ENCODE measurements at regions not wholly inside any gene's neighbourhood (a gene's known extent, or its start where the extent isn't known, plus 50 kb on each side); places are given as distances from the start of the nearest gene placed in this dataset.

DNA sequence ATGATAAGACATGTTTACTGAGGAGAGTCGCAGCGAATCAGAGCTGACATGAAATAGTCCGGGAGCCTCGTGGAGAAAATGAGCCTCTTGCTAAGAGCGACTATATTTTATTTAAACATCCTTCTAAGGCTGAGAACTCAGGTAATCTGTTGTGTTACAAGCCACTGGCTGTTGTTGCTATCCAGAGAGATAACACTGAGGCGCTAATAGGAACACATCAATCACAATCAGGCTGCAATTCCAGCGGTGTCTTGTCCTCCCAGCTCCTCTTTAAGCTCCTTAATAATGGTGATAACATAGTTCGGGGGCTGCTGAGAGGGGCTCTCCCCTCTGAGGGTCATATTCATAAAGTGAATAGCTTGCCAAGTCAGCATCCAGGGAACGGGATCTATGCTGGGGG is 95.1 kb downstream of the INSIG2 start:
- SMC1A ChIA-PET (ENCODE audit: uncharacterized antibody, unreplicated experiment) = interaction anchor here (1.1 kb wide), 1 partner anchor 137 kb away, joined by 6 read pairs; no protein-coding TSS in a partner anchor
- no peak for ATAC-seq
- POLR2A ChIA-PET = no interaction called here
- TF ChIP-seq WRNIP1 (IDR thresholded peaks at IDR 0.05; ENCODE audit: borderline replicate concordance, low read depth, low read length) (no peak), EED (IDR thresholded peaks at IDR 0.05; ENCODE audit: low read depth) (no peak), EZH2 (IDR thresholded peaks at IDR 0.05; ENCODE audit: borderline replicate concordance, control insufficient read depth, low read depth, low read length) (no peak), KLF5 (IDR thresholded peaks at IDR 0.05; ENCODE audit: partially characterized antibody) (no peak), SUZ12 (IDR thresholded peaks at IDR 0.05; ENCODE audit: unreplicated experiment) (no peak), DPF2 (IDR thresholded peaks at IDR 0.05) (no peak), NFXL1 (IDR thresholded peaks at IDR 0.05; ENCODE audit: borderline replicate concordance) (no peak), SPI1 (IDR thresholded peaks at IDR 0.05; ENCODE audit: borderline replicate concordance, insufficient read depth, low read depth, low read length) (no peak), KDM1A (IDR thresholded peaks at IDR 0.05; ENCODE audit: borderline replicate concordance) (no peak), LARP7 (IDR thresholded peaks at IDR 0.05) (no peak), TCF3 (IDR thresholded peaks at IDR 0.05; ENCODE audit: borderline replicate concordance, insufficient read depth, low read depth, low read length) (no peak), TBL1XR1 (IDR thresholded peaks at IDR 0.05; ENCODE audit: low read depth, low read length) (no peak), FOS (IDR thresholded peaks at IDR 0.05; ENCODE audit: borderline replicate concordance, extremely low read depth, insufficient read length) (no peak), ATF7 (IDR thresholded peaks at IDR 0.05; ENCODE audit: low read depth) (no peak)
- TF ChIP-seq, protein P1, sequence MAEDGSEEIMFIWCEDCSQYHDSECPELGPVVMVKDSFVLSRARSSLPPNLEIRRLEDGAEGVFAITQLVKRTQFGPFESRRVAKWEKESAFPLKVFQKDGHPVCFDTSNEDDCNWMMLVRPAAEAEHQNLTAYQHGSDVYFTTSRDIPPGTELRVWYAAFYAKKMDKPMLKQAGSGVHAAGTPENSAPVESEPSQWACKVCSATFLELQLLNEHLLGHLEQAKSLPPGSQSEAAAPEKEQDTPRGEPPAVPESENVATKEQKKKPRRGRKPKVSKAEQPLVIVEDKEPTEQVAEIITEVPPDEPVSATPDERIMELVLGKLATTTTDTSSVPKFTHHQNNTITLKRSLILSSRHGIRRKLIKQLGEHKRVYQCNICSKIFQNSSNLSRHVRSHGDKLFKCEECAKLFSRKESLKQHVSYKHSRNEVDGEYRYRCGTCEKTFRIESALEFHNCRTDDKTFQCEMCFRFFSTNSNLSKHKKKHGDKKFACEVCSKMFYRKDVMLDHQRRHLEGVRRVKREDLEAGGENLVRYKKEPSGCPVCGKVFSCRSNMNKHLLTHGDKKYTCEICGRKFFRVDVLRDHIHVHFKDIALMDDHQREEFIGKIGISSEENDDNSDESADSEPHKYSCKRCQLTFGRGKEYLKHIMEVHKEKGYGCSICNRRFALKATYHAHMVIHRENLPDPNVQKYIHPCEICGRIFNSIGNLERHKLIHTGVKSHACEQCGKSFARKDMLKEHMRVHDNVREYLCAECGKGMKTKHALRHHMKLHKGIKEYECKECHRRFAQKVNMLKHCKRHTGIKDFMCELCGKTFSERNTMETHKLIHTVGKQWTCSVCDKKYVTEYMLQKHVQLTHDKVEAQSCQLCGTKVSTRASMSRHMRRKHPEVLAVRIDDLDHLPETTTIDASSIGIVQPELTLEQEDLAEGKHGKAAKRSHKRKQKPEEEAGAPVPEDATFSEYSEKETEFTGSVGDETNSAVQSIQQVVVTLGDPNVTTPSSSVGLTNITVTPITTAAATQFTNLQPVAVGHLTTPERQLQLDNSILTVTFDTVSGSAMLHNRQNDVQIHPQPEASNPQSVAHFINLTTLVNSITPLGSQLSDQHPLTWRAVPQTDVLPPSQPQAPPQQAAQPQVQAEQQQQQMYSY (CRISPR knock-in tag; IDR thresholded peaks at IDR 0.05) = no peak
- TF ChIP-seq, protein P2, sequence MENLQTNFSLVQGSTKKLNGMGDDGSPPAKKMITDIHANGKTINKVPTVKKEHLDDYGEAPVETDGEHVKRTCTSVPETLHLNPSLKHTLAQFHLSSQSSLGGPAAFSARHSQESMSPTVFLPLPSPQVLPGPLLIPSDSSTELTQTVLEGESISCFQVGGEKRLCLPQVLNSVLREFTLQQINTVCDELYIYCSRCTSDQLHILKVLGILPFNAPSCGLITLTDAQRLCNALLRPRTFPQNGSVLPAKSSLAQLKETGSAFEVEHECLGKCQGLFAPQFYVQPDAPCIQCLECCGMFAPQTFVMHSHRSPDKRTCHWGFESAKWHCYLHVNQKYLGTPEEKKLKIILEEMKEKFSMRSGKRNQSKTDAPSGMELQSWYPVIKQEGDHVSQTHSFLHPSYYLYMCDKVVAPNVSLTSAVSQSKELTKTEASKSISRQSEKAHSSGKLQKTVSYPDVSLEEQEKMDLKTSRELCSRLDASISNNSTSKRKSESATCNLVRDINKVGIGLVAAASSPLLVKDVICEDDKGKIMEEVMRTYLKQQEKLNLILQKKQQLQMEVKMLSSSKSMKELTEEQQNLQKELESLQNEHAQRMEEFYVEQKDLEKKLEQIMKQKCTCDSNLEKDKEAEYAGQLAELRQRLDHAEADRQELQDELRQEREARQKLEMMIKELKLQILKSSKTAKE (IDR thresholded peaks at IDR 0.05; ENCODE audit: low read depth, poor library complexity, severe bottlenecking) = no peak
- TF ChIP-seq, protein P3, sequence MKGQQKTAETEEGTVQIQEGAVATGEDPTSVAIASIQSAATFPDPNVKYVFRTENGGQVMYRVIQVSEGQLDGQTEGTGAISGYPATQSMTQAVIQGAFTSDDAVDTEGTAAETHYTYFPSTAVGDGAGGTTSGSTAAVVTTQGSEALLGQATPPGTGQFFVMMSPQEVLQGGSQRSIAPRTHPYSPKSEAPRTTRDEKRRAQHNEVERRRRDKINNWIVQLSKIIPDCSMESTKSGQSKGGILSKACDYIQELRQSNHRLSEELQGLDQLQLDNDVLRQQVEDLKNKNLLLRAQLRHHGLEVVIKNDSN (IDR thresholded peaks at IDR 0.05; ENCODE audit: borderline replicate concordance, extremely low read length, insufficient read depth, low read depth, low read length) = no peak

More for the DNA sequence above, 95.1 kb downstream of the INSIG2 start:
- no peak overlapping the region for H3K9ac ChIP-seq (ENCODE audit: control insufficient read depth, insufficient read depth, low read length)
- in situ Hi-C loops (cut with MboI) (no loop called here), intact Hi-C loops (cut with micrococcal nuclease; ENCODE audit: unreplicated experiment) (no loop called here)
- H2AFZ ChIP-seq (ENCODE audit: control insufficient read depth, low read depth, low read length) = no peak overlapping the region
- no peak overlapping the region for H3K27ac ChIP-seq (ENCODE audit: control insufficient read depth, insufficient read depth)
- BruUV-seq (replicated peaks) = no TSS peak
- RAD21 ChIA-PET (ENCODE audit: unreplicated experiment) = interaction anchor here (0.6 kb wide), 2 partner anchors 83 to 137 kb away, joined by 3 to 4 read pairs; no protein-coding TSS in a partner anchor
- H3K36me3 ChIP-seq (ENCODE audit: control insufficient read depth in 2 of 2, insufficient read depth in 2 of 2, low read length in 1 of 2) = no peaks in the 10 kb centered on the region
- WGBS (ENCODE audit: insufficient coverage, insufficient replicate concordance, low lambda C conversion rate, missing lambda C conversion rate) = 84% methylated on average over 9 of the region's 9 CpGs
- H3K27me3 ChIP-seq (replicated peaks in 1 of 2; ENCODE audit: control insufficient read depth in 2 of 2, insufficient read depth in 2 of 2, low read length in 1 of 2) = no peaks in the 10 kb centered on the region; a peak in 1 of 4 replicates
- no peak overlapping the region for H3K4me3 ChIP-seq
- no peaks in the 10 kb centered on the region for H4K20me1 ChIP-seq (ENCODE audit: control insufficient read depth, insufficient read depth)
- peaks cover 3% of the 10 kb centered on the region for H3K4me1 ChIP-seq (ENCODE audit: control insufficient read depth, insufficient read depth, low read length)
- FAIRE-seq (no peak), DNase-seq (ENCODE audit: low read depth, low spot score) (no peak)
- CTCF ChIA-PET = interaction anchor here (1.2 kb wide), 1 partner anchor 137 kb away, joined by 4 read pairs; no protein-coding TSS in a partner anchor
- no peak overlapping the region for H3K4me2 ChIP-seq (ENCODE audit: control insufficient read depth, insufficient read depth)
- H3K9me3 ChIP-seq (replicated peaks; ENCODE audit: control insufficient read depth, insufficient read depth, low read length) = no peaks in the 10 kb centered on the region
- H3K79me2 ChIP-seq (ENCODE audit: control insufficient read depth, insufficient read depth, low read length) = no peaks in the 10 kb centered on the region

All from GM12878 (cell line).